HEK293 (cell line): ENCODE measurements at regions not wholly inside any gene's neighbourhood (a gene's known extent, or its start where the extent isn't known, plus 50 kb on each side); places are given as distances from the start of the nearest gene placed in this dataset.

Source experiments
- CTCF ChIA-PET: fragments of 350-600 bp; formaldehyde crosslinking; extraction: SDS; loops from one replicate; lab custom pipeline; 2021; ENCODE audit warnings: antibody characterized with exemption; lab: Yijun Ruan, JAX
- POLR2A ChIA-PET: fragments of 300-600 bp; formaldehyde crosslinking; extraction: SDS; loops from one replicate; lab custom pipeline; 2020; ENCODE audit warnings: antibody characterized with exemption, inconsistent platforms; lab: Yijun Ruan, JAX
- H3K27ac ChIP-seq: fragments of 200-500 bp; sonication (Bioruptor generic); 2 replicates; pipeline ENCODE4 v1.5.1; 2014; ENCODE audit warnings: low read depth, low read length, control low read depth, inconsistent platforms; ENCODE audit errors: extremely low read depth
- H3K36me3 ChIP-seq, 2 experiments: fragments of 200-500 bp in 1 of 2; sonication (Bioruptor generic) in 1 of 2; 1 replicate in 1 of 2; 2 replicates in 1 of 2; pipeline ENCODE4 v1.5.1; 2014 to 2017; ENCODE audit warnings: inconsistent platforms in 2 of 2, low read length in 2 of 2; ENCODE audit not compliant: control insufficient read depth in 2 of 2, insufficient read depth in 1 of 2
- H3K4me1 ChIP-seq: fragments of 200-500 bp; sonication (Bioruptor generic); 2 replicates; pipeline ENCODE4 v1.5.1; 2014; ENCODE audit warnings: mild to moderate bottlenecking, low read length, inconsistent platforms; ENCODE audit not compliant: control insufficient read depth, insufficient read depth
- H3K4me3 ChIP-seq: 2 replicates; pipeline ENCODE4 v1.5.1; 2011; ENCODE audit warnings: low read depth, mild to moderate bottlenecking, control low read depth, low read length, moderate library complexity
- H3K9me3 ChIP-seq: fragments of 200-500 bp; sonication (Bioruptor generic); 2 replicates; pipeline ENCODE4 v1.5.1; 2014; ENCODE audit warnings: low read depth, low read length, inconsistent platforms; ENCODE audit not compliant: control insufficient read depth, insufficient read depth
- HOXD13 ChIP-seq: sonication (generic); formaldehyde crosslinking; IDR thresholded peaks from 2 replicates; pipeline ENCODE4 v1.8.0; 2022; ENCODE audit warnings: missing genetic modification reagents, borderline replicate concordance
- KLF10 ChIP-seq: fragments of 450-650 bp; IDR thresholded peaks from 2 replicates; pipeline ENCODE4 v1.5.1; 2018; ENCODE audit warnings: missing biosample characterization, mild to moderate bottlenecking, missing genetic modification characterization
- KLF9 ChIP-seq: fragments of 450-650 bp; formaldehyde crosslinking; IDR thresholded peaks from 2 replicates; pipeline ENCODE4 v1.5.1; 2016; ENCODE audit warnings: missing biosample characterization, missing genetic modification characterization, low read depth
- ZNF112 ChIP-seq: fragments of 450-650 bp; formaldehyde crosslinking; IDR thresholded peaks from 2 replicates; pipeline ENCODE4 v1.5.0; 2017; ENCODE audit warnings: missing biosample characterization, missing genetic modification characterization
- ZNF184 ChIP-seq: fragments of 450-650 bp; IDR thresholded peaks from 2 replicates; pipeline ENCODE4 v1.5.1; 2018; ENCODE audit warnings: missing biosample characterization, mild to moderate bottlenecking, missing genetic modification characterization
- ZNF558 ChIP-seq: fragments of 450-650 bp; formaldehyde crosslinking; IDR thresholded peaks from 2 replicates; pipeline ENCODE4 v1.5.1; 2016; ENCODE audit warnings: missing biosample characterization, missing genetic modification characterization
- ZNF660 ChIP-seq: fragments of 450-650 bp; IDR thresholded peaks from 2 replicates; pipeline ENCODE4 v1.5.1; 2018; ENCODE audit warnings: missing biosample characterization, mild to moderate bottlenecking, missing genetic modification characterization
- ZNF664 ChIP-seq: fragments of 450-650 bp; formaldehyde crosslinking; IDR thresholded peaks from 2 replicates; pipeline ENCODE4 v1.5.1; 2016; ENCODE audit warnings: missing biosample characterization, missing genetic modification characterization
- ZNF76 ChIP-seq: fragments of 450-650 bp; formaldehyde crosslinking; IDR thresholded peaks from 2 replicates; pipeline ENCODE4; 2016; ENCODE audit warnings: low read depth, missing biosample characterization, missing genetic modification characterization, borderline replicate concordance
- ZNF791 ChIP-seq: fragments of 450-650 bp; formaldehyde crosslinking; IDR thresholded peaks from 2 replicates; pipeline ENCODE4 v1.5.1; 2016; ENCODE audit warnings: missing biosample characterization, missing genetic modification characterization
- TF ChIP-seq, protein P1 (sequence below): IDR thresholded peaks from 2 replicates; pipeline ENCODE4 v1.6.1; 2011; ENCODE audit warnings: mild to moderate bottlenecking, low read depth, low read length, borderline replicate concordance
- TF ChIP-seq, protein P2 (sequence below): fragments of 450-650 bp; formaldehyde crosslinking; IDR thresholded peaks from 2 replicates; pipeline ENCODE4 v1.5.1; 2017; ENCODE audit warnings: missing biosample characterization, missing genetic modification characterization
- TF ChIP-seq, protein P3 (sequence below): fragments of 450-650 bp; formaldehyde crosslinking; IDR thresholded peaks from 2 replicates; pipeline ENCODE4 v1.5.1; 2016; ENCODE audit warnings: missing biosample characterization, missing genetic modification characterization
- TF ChIP-seq, protein P4 (sequence below): fragments of 450-650 bp; formaldehyde crosslinking; IDR thresholded peaks from 2 replicates; pipeline ENCODE4 v1.5.1; 2016; ENCODE audit warnings: missing biosample characterization, missing genetic modification characterization
- TF ChIP-seq, protein P5 (sequence below): fragments of 450-650 bp; formaldehyde crosslinking; optimal IDR thresholded peaks from 2 replicates; pipeline ENCODE3; 2016; ENCODE audit warnings: missing biosample characterization, mild to moderate bottlenecking, missing genetic modification characterization
- TF ChIP-seq, protein P6 (sequence below): fragments of 450-650 bp; formaldehyde crosslinking; IDR thresholded peaks from 2 replicates; pipeline ENCODE4 v1.5.1; 2017; ENCODE audit warnings: missing biosample characterization, missing genetic modification characterization
- TF ChIP-seq, protein P7 (sequence below): fragments of 450-650 bp; formaldehyde crosslinking; IDR thresholded peaks from 2 replicates; pipeline ENCODE4 v1.5.1; 2017; ENCODE audit warnings: missing biosample characterization, mild to moderate bottlenecking, missing genetic modification characterization, moderate library complexity

DNA sequence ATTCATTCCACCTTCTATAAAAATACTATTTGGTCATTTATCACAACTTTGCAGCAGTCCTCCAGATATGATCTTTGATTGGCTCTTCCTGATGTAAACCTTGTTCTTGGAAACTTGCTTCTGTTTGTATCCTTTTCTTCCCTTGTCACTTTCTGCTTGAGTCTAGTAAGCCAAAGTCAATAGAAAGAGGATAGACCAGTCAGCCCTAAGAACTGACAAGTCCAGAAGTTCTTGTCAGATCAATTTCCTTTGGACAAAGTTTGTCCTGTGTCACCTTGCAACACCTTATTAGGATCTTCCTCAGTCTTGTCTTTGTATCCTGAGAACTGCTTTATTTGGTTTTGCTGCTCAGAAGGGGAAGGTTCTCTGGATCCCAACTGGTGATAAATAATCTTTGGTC lies 87.9 kb upstream of the CCDC54 start:
- H3K4me1 ChIP-seq = no peaks in the 10 kb centered on the region
- POLR2A ChIA-PET = no interaction called here

More for the DNA sequence above, 87.9 kb upstream of the CCDC54 start:
- CTCF ChIA-PET = interaction anchor here (0.6 kb wide), 1 partner anchor 126 kb away, joined by 3 read pairs; no protein-coding TSS in a partner anchor
- no peak overlapping the region for H3K4me3 ChIP-seq
- H3K36me3 ChIP-seq = no peaks in the 10 kb centered on the region
- H3K27ac ChIP-seq = no peak overlapping the region
- TF ChIP-seq, protein P1, sequence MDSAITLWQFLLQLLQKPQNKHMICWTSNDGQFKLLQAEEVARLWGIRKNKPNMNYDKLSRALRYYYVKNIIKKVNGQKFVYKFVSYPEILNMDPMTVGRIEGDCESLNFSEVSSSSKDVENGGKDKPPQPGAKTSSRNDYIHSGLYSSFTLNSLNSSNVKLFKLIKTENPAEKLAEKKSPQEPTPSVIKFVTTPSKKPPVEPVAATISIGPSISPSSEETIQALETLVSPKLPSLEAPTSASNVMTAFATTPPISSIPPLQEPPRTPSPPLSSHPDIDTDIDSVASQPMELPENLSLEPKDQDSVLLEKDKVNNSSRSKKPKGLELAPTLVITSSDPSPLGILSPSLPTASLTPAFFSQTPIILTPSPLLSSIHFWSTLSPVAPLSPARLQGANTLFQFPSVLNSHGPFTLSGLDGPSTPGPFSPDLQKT = no peak
- TF ChIP-seq, protein P2, sequence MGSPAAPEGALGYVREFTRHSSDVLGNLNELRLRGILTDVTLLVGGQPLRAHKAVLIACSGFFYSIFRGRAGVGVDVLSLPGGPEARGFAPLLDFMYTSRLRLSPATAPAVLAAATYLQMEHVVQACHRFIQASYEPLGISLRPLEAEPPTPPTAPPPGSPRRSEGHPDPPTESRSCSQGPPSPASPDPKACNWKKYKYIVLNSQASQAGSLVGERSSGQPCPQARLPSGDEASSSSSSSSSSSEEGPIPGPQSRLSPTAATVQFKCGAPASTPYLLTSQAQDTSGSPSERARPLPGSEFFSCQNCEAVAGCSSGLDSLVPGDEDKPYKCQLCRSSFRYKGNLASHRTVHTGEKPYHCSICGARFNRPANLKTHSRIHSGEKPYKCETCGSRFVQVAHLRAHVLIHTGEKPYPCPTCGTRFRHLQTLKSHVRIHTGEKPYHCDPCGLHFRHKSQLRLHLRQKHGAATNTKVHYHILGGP (tag by site-specific recombination) = no peak
- no peak for TF ChIP-seq ZNF664 (tag by site-specific recombination)
- TF ChIP-seq KLF10 (tag by site-specific recombination) = no peak
- TF ChIP-seq ZNF76 (tag by site-specific recombination) = no peak
- TF ChIP-seq, protein P3, sequence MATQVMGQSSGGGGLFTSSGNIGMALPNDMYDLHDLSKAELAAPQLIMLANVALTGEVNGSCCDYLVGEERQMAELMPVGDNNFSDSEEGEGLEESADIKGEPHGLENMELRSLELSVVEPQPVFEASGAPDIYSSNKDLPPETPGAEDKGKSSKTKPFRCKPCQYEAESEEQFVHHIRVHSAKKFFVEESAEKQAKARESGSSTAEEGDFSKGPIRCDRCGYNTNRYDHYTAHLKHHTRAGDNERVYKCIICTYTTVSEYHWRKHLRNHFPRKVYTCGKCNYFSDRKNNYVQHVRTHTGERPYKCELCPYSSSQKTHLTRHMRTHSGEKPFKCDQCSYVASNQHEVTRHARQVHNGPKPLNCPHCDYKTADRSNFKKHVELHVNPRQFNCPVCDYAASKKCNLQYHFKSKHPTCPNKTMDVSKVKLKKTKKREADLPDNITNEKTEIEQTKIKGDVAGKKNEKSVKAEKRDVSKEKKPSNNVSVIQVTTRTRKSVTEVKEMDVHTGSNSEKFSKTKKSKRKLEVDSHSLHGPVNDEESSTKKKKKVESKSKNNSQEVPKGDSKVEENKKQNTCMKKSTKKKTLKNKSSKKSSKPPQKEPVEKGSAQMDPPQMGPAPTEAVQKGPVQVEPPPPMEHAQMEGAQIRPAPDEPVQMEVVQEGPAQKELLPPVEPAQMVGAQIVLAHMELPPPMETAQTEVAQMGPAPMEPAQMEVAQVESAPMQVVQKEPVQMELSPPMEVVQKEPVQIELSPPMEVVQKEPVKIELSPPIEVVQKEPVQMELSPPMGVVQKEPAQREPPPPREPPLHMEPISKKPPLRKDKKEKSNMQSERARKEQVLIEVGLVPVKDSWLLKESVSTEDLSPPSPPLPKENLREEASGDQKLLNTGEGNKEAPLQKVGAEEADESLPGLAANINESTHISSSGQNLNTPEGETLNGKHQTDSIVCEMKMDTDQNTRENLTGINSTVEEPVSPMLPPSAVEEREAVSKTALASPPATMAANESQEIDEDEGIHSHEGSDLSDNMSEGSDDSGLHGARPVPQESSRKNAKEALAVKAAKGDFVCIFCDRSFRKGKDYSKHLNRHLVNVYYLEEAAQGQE (tag by site-specific recombination) = no peak
- TF ChIP-seq, protein P4, sequence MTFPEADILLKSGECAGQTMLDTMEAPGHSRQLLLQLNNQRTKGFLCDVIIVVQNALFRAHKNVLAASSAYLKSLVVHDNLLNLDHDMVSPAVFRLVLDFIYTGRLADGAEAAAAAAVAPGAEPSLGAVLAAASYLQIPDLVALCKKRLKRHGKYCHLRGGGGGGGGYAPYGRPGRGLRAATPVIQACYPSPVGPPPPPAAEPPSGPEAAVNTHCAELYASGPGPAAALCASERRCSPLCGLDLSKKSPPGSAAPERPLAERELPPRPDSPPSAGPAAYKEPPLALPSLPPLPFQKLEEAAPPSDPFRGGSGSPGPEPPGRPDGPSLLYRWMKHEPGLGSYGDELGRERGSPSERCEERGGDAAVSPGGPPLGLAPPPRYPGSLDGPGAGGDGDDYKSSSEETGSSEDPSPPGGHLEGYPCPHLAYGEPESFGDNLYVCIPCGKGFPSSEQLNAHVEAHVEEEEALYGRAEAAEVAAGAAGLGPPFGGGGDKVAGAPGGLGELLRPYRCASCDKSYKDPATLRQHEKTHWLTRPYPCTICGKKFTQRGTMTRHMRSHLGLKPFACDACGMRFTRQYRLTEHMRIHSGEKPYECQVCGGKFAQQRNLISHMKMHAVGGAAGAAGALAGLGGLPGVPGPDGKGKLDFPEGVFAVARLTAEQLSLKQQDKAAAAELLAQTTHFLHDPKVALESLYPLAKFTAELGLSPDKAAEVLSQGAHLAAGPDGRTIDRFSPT = no peak
- TF ChIP-seq ZNF112 = no peak
- TF ChIP-seq, protein P5, sequence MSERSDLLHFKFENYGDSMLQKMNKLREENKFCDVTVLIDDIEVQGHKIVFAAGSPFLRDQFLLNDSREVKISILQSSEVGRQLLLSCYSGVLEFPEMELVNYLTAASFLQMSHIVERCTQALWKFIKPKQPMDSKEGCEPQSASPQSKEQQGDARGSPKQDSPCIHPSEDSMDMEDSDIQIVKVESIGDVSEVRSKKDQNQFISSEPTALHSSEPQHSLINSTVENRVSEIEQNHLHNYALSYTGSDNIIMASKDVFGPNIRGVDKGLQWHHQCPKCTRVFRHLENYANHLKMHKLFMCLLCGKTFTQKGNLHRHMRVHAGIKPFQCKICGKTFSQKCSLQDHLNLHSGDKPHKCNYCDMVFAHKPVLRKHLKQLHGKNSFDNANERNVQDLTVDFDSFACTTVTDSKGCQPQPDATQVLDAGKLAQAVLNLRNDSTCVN (tag by site-specific recombination) = no peak
- no peak for TF ChIP-seq HOXD13
- TF ChIP-seq, protein P6, sequence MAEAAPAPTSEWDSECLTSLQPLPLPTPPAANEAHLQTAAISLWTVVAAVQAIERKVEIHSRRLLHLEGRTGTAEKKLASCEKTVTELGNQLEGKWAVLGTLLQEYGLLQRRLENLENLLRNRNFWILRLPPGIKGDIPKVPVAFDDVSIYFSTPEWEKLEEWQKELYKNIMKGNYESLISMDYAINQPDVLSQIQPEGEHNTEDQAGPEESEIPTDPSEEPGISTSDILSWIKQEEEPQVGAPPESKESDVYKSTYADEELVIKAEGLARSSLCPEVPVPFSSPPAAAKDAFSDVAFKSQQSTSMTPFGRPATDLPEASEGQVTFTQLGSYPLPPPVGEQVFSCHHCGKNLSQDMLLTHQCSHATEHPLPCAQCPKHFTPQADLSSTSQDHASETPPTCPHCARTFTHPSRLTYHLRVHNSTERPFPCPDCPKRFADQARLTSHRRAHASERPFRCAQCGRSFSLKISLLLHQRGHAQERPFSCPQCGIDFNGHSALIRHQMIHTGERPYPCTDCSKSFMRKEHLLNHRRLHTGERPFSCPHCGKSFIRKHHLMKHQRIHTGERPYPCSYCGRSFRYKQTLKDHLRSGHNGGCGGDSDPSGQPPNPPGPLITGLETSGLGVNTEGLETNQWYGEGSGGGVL (tag by site-specific recombination) = no peak
- no peak for TF ChIP-seq ZNF660
- no peak for TF ChIP-seq ZNF791 (tag by site-specific recombination)
- no peak for TF ChIP-seq ZNF558
- TF ChIP-seq KLF9 = no peak
- no peak for TF ChIP-seq ZNF184 (tag by site-specific recombination)
- TF ChIP-seq, protein P7, sequence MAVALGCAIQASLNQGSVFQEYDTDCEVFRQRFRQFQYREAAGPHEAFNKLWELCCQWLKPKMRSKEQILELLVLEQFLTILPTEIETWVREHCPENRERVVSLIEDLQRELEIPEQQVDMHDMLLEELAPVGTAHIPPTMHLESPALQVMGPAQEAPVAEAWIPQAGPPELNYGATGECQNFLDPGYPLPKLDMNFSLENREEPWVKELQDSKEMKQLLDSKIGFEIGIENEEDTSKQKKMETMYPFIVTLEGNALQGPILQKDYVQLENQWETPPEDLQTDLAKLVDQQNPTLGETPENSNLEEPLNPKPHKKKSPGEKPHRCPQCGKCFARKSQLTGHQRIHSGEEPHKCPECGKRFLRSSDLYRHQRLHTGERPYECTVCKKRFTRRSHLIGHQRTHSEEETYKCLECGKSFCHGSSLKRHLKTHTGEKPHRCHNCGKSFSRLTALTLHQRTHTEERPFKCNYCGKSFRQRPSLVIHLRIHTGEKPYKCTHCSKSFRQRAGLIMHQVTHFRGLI (tag by site-specific recombination) = no peak
- no peaks in the 10 kb centered on the region for H3K9me3 ChIP-seq
